Activated T-helper 9 cell treated with anti-CD3 and anti-CD28 coated beads, Interleukin-2, amount 50 U/mL, for 16 hours (primary cell): ENCODE measurements at regions not wholly inside any gene's neighbourhood (a gene's known extent, or its start where the extent isn't known, plus 50 kb on each side); places are given as distances from the start of the nearest gene placed in this dataset.
"Not testable (repeated sequence)": the region's sequence is repeated elsewhere in the genome, so short reads cannot be mapped to it uniquely, and the experiment has no call there.

Experiments
- DNase-seq: peaks from one replicate; pipeline ENCODE4 v3.0.0-alpha.2; 2020; ENCODE audit warnings: low read depth

DNA sequence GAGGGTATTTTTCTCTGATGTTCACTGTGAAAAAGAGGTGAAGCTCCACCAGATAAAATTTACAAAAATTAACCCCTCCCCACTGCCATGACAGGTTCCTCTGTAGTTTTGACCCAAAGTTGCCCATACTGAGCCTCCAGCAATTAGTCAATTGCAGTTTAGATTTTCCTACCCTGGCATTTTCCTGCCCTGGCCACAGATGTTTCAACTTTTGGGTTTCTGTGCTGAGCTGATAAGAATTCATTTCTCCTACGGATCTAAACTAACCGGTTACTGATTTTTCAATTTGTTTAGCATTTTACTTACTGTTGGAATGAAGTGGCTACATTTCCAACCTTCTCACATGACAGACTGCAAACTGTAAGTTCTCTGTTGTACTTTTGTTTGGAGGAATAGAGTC, 1346.1 kb upstream of the EPHA6 start:
- no peak for DNase-seq

DNA sequence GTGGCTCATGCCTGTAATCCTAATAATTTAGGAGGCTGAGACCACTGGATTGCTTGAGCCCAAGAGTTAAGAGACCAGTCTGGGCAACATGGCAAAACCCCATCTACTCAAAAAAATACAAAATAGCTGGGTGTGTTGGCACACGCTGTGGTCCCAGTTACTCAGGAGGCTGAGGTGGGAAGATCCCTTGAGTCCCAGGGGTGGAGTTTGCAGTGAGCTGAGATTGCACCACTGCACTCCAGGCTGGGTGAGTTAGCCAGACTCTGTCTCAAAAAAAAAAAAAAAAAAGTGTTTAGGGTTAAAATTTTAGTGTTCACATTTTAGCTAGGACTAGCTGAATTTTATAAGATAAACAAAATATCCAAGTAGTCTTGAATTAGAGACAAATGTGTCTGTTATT, 1340.1 kb upstream of the EPHA6 start:
- no peak for DNase-seq

DNA sequence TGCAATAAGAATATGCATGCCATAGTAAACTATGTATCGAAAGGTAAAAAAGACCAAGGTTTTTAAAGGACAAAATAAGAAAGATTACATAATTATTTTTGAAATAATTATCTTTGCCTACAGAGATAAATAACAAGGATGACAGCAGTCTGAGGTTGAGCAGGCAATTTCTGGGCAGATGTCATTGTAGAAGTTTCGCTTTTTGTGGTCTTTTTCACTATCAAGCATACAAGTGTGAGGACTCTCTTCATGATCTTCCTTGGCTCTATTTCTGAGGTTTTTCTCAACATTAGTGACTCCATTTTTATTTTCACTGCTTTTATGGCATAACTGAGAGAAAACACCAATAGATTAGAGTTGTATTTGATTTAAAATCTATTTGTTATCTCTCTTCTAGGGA, 1337.9 kb upstream of the EPHA6 start:
- no peak for DNase-seq

DNA sequence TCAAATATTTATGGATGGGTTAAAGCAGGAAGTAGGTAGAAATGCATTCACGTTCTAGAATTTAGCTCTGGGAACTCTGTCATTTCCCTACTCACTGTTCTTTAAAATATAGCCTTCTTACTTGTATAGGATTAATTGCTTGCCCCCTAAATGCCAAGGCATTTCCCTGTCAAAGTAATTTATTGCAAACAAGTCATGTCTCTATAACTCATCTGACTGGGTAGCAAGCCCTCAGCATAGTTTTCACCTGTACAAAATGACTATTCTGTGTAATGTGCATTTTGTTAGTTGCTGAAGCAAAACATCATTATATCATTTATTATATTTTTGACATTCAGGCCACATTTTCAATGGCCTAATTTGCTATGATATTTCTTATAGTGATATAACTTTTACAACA, 1308.2 kb upstream of the EPHA6 start:
- DNase-seq: no peak

DNA sequence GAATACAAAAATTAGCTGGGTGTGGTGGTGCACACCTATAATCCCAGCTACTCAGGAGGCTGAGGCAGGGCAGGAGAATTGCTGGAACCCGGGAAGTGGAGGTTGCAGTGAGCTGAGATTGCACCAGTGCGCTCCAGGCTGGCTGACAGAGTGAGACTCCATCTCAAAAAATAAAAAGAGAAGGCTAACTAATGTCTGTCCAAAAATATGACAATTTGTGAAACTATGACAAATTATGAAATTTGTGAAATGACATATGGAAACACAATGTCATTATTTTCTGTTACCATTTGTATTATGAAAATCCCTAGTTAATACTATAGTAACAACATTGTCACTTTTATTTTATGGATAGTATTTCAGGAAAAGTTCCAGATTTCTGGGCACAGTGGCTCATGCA, 1306.3 kb upstream of the EPHA6 start:
- DNase-seq: no peak

DNA sequence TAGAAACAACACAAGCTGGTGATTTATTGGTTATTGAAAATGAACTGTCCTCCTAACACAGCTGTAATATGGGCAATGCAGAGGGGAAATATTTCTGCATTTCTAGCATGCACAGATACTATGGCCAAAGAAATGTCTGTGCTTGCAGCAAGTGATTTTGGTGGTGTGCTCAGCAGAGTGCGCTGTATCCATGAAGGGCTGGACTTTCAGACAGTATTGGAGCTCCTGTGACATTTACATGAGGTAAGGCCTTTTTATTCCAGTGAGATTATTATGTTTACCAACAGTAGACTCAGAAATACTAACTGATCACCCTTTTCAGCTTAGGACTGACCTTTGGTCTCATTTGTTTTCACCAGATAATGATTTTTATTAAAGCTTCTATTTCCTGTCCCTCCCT, 1302.6 kb upstream of the EPHA6 start:
- DNase-seq: no peak

DNA sequence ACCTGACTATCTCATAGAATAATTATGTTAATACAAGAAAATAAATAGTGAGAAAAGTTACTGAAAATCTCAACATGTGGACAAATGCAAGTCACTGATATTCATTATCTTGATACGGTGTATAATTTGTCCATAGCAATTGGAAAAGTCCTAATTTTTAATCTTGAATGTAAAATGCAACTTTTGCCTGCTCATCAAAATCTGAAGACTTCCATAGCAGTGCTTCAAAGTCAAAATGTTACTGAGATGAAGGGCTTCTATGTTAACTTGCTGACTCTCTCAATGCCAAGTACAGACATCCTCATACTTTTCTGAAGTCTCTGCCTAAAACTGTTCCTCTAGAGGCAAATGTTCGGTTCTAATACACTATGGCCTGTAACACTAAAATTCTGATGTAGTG, 1300.1 kb upstream of the EPHA6 start:
- no peak for DNase-seq

DNA sequence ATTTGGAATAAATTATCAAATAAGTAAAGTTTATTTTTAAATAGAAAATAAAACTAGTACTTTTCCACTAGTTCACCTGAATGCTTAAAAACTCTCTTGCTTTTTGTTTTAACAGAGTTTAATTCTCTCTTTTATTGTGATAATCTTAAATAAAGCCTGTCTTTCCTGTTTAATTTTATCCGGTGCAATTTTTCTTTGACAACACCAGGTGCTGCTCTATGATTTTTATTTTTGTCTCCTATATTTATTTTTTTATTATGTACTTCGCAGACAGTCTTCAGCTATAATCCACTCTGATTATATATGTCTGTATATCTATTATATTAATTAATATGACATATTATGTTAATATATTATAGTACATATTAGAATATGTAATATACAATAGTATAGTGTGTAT, 1293.0 kb upstream of the EPHA6 start:
- DNase-seq: no peak

DNA sequence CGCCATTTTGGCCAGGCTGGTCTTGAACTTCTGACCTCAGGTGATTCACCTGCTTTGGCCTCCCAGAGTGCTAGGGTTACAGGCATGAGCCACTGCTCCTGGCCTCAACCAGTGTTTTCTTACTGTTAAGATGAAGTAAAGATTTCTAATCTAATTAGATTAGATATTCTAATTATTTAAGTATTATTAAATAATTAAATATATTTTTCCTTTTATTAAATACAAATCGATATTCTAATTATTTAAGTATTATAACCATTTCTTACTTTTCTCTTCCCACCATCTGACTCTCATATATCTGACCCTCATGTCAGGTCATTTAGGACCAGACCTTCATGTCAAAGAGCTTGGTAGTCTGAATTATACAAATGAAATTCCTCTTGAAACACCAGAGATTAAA, 1291.9 kb upstream of the EPHA6 start:
- DNase-seq: no peak

DNA sequence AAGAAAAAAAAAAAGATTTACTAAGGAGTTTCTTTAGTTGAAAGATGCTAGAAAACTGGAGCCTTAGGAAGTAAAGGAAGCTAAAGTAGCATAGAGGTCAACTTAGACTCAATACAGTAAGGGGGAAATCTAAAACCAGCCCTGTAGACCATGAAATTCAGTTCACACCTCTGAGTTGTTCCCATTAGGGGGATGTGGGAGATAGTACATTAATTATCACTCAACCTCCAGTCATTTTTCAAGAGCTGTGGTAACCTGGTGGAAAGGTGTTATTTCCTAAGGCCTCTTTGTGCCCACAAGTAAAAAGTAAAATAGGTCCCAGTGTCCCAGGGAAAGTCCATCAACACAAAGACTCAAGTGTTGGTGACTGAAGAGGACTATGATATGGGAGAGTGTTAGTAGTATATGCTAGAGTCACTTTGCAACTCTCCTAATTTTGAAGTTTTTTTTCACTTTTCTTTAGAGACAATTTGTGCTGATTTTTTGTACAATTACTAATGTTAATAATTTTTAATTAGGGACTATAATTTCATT, 1274.4 kb upstream of the EPHA6 start:
- DNase-seq: no peak

DNA sequence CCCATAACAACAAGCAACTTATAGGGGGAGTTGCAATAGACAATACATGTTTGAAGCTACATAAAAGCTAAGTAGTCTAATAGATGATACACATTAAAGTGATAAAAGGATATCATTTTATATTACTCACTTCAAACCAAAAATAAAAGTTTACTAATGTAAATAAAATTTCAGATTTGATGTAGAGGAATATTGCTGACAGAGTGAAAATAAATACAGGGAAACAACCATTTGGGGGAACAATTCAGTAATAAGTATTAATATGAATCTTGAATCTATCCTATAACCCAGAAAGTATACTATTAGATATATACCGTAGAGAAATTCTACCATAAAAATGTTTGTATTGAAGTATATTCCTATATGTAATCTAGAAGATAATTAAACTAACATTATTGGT, 1248.9 kb upstream of the EPHA6 start:
- no peak for DNase-seq

DNA sequence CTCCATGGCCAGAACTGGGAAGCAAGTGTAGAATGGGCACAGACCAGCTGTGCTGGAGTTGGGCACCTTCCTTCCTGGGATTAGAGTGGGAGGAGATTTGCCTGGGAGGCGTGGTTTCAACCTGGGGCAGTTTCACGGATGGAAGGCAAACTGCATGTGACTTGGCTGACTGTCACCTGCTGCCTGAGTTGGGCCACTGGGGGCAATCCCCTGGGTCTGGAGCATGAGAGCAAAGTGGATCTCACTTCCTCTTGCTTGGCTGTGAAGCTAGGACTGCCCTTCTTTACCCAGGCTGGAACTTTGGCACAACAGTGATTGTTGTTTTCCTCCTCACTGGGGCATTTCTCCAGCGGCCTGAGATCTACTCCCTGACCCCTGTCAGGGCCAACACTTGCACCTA, 1247.0 kb upstream of the EPHA6 start:
- no peak for DNase-seq

DNA sequence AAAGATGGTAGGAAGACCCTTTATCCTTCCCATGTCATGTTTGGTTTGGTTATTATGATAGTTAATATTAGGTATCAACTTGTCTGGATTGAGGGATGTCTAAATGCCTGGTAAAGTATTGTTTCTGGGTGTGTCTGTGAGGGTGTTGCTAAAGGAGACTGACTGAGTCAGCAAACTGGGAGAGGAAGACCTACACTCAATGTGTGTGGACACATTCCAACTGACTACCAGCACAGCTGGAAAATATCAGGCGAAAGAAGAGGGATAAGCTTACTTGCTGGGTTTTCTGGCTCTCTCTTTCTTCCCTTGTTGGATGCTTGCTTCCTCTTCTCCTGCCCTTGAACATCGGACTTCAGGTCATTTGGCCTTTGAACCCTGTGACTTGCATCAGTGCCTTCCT, 1227.6 kb upstream of the EPHA6 start:
- DNase-seq: no peak

DNA sequence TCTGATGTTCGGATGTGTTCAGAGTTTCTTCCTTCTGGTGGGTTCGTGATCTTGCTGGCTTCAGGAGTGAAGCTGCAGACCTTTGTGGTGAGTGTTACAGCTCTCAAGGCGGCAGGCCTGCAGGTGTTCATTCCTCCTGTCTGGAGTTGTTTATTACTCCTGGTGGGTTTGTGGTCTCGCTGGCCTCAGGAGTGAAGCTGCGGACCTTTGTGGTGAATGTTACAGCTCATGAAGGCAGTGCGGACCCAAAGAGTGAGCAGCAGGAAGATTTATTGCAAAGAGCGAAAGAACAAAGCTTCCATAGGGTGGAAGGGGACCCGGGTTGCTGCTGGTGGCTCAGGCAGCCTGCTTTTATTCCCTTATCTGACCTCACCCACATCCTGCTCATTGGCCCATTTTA, 1226.8 kb upstream of the EPHA6 start:
- DNase-seq: not testable (repeated sequence)

DNA sequence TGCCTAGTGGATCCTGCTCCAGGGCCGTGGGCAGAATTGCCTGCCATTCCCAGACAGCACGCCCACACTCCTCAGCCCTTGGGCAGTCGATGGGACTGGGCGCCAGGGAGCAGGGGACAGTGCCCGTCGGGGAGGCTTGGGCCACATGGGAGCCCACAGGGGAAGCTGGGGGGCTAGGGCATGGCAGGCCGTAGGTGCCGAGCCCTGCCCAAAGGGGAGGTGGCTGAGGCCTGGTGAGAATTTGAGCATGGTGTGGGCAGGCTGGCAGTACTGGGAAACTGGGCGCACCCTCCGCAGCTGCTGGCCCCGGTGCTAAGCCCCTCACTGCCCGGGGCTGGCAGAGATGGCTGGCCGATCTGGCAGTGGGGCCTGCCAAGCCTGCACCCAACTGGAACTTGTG, 1225.9 kb upstream of the EPHA6 start:
- DNase-seq: no peak

DNA sequence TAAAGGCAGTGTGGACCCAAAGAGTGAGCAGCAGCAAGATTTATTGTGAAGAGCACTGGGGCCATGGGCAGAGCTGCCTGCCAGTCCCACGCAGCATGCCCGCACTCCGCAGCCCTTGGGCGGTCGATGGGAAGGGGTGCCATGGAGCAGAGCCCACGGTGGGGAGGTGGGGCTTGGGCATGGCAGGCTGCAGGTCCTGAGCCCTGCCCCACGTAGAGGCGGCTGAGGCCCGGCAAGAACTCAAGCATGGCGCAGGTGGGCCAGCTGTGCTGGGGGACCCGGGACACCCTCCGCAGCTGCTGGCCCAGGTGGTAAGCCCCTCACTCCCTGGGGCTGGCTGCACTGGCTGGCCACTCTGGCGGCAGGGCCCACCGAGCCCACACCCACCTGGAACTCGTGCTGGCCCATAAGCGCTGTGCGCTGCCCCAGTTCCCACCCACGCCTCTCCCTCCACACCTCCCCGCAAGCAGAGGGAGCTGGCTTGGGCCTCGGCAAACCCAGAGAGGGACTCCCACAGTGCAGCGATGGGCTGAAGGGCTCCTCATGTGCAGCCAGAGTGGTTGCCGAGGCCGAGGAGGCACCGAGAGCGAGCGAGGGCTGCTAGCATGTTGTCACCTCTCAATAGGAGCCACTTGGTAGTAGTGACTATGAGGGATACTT, 1218.8 kb upstream of the EPHA6 start:
- no peak for DNase-seq

DNA sequence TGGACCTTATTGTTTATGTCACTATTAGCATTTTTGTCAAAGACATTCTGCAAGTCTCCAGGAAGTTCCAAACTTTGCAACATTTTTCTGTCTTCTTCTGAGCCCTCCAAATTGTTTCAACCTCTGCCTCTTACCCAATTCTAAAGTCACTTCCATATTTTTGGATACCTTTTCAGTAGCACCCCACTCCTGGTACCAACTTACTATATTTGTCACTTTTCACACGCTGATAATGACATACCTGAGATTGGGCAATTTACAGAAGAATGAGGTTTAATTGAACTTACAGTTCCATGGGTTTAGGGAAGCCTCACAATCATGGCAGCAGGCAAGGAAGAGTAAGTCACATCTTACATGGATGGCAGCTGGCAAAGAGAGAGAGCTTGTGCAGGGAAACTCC, 1206.5 kb upstream of the EPHA6 start:
- DNase-seq: no peak

DNA sequence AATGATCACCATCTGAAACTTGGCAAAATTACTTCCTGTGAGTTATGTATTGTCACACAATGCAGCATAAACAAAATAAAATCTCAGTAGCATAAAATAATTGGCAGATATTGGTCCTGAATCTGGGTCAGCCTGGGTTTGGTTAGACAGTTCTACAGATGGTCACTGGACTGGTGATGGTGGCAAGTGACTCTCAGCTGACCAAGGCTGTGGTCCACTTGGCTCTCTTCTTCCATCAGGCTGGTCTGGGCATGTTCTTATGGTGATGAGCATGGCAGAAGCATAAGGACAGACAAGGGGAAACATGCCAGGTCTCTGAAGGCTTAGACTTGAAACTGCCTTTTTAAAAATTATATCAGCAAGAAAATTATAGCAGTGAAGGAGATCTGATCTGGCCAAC, 1205.0 kb upstream of the EPHA6 start:
- no peak for DNase-seq

DNA sequence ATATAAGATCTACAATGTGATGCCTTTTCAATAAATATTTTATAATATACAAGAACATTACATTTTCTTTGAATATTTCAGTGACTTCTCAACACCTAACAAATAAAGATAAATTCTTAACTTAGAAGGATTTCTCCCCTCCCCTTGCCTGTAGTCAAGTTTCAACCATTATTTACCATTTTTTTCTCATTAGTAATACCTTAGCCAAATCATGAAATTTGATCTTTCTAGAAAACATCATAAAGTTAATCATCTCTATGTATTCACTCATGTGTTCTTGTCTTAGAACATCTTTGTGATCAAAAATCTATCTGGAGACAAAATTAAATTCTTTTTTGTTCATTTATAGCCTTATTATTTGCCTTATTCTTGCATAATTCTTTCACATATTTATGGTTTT, 1201.8 kb upstream of the EPHA6 start:
- DNase-seq: no peak

DNA sequence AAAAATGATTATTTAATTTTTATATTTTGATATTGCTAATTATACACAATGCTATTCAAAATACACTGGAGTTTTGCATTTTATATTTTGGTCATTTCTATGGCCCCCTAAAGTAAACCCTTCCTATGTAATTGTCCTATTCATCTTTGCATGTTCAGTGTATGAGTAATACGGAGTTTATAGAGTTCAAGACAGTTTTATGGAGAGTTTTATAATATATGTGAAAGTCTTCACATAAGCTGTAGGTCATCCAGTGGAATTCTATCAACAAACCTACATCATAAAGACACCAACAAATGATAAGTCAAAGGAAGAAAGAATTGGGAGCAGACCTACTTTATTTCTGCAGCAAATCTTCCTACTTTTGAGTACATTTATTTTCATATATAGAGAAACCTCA, 1200.4 kb upstream of the EPHA6 start:
- DNase-seq: no peak

DNA sequence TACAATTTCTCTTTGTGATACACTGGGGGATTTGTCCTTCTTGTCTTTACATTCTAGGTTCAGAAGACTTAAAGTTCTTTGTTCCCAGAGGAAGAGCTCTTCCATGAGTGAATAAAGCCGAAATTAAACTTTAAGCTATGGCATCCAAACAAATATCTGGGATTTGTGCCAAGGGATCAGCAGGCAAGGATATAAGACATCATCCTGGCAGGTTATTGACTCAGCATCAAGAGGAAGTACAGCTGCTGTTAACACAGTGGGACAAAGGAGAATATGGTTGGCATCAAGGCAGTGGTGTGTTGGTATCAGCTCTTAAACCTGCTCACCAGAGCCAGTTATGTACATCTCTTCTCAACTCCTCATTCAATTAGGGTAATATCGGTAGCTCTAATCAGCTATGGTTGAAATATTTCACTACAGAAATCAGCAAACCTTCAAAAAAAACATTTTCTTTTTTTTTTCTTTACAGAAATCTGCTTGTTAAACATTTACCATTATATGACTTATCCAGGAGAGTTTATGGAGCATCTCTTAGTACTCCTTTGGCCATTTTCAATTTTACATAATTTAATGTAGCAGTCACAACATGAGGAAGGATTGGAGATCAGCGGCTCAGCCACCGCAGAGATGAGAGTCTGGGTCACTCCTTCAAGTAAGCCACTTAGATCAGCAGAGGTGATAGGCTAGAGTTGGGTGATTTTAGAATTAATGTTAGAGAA, 1198.6 kb upstream of the EPHA6 start:
- no peak for DNase-seq

DNA sequence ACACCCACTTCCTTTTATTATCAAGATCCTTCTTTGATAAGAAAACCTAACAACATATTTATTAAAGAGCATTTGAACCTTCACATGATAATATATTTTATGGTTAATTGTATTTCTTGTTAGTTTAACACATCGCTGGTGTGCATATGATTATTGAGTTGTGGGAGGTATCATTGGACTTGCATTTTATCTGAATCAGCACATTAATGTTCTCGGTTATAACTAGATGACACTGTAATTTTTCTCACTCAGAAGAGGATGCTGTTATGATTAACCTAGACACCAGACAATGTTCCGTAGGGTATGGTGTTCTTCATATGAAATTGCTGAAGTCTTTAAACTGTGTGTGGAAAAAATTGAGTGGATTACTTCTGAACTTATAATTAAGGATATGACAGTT, 1188.3 kb upstream of the EPHA6 start:
- DNase-seq: no peak

DNA sequence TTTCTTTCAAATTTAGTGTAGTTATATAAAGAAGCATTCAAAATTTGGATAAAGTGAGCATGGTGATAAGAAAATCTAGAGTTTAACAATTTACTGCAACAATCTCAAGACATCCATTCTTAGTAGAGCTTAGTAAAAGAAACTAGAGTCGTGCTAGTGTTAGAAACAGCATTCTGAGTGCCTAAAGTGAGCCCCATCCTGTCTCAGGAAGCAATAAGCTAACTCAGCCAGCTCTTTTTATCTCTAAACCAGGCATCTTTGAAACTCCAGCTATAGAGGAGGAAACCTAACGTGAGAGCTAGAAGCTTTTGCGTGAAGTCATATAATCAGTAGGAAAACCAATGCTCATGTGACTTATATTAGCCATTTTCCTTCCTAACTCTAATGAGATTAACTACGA, 1187.1 kb upstream of the EPHA6 start:
- no peak for DNase-seq

DNA sequence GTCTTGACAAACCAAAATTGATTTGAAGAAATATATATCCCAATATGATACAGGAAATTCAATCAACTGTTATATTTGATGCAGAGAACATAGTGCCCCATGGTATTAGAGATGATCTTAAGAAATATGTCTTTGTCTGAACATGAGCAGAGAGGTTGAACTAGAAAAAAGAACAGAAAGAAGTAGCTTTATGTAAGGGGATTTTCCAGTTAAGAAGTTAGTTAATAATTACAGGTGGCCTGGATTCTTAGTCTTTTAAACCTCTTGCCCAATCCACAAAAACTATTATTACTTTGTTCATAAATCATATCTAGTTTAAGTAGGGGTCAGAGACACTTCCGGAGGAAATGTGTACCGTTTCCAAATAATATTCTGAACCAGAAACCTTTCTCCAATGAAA, 1186.7 kb upstream of the EPHA6 start:
- DNase-seq: no peak
